HT1080 (cell line): ENCODE measurements at regions not wholly inside any gene's neighbourhood (a gene's known extent, or its start where the extent isn't known, plus 50 kb on each side); places are given as distances from the start of the nearest gene placed in this dataset.
A peak's percentile ranks its signal among the peaks of the same experiment; 100 is the strongest.
"Not testable (repeated sequence)": the region's sequence is repeated elsewhere in the genome, so short reads cannot be mapped to it uniquely, and the experiment has no call there.

Source experiments
- DNase-seq: peaks from one replicate; pipeline ENCODE4 v3.0.0-alpha.2; 2015; ENCODE audit warnings: low read depth

DNA sequence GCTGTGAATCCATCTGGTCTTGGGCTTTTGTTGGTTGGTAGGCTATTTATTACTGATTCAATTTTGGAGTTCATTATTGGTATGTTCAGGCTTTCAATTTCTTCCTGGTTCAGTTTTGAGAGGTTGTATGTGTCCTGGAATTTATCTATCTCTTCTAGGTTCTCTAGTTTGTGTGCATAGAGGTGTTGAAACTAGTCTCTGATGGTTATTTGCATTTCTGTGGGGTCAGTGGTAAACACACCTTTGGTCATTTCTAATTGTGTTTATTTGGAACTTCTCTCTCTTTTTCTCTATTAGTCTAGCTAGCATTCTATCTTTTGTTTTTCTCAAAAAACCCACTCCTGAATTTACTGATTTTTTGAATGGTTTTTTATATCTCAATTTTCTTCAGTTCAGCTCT, 70.1 kb upstream of the IRAK1BP1 start:
- DNase-seq: no peak

DNA sequence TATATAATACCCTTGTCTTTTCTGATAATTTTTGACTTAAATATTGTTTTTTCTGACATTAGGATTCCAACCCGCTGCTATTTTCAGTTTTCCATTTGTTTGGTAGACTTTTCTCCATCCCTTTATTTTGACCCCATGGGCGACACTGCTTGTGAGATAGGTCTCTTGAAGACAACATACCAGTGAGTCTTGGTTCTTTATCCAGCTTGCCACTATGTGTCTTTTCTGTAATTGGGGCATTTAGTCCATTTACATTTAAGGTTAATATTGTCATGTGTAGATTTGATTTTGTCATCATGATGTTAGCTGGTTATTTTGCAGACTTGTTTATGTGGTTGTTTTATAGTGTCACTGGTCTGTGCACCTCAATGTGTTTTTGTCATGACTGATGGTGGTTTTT, 67.7 kb upstream of the IRAK1BP1 start:
- DNase-seq: no peak

DNA sequence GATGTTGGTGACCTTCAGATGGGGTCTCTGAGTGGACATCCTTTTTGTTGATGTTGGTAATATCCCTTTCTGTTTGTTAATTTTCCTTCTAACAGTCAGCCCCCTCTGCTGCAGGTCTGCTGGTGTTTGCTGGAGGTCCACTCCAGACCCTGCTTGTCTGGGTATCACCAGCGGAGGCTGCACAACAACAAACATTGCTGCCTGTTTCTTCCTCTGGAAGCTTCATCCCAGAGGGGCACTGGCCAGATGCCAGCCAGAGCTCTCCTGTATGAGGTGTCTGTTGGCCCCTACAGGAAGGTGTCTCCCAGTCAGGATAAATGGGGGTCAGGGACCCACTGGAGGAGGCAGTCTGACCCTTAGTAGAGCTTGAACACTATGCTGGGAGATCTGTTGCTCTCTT, 60.6 kb upstream of the IRAK1BP1 start:
- not testable (repeated sequence) for DNase-seq

- DNase-seq: not testable (repeated sequence)
Measured at GRCh38 chr6:78807655-78808355, 59.5 kb upstream of the IRAK1BP1 start.

GRCh38 chr6:78808356-78808891, 58.9 kb upstream of the IRAK1BP1 start:
- DNase-seq: no peak

GRCh38 chr6:78808933-78809332, 58.4 kb upstream of the IRAK1BP1 start:
- DNase-seq: no peak

GRCh38 chr6:78810146-78810545, 57.2 kb upstream of the IRAK1BP1 start:
- peak; percentile 43 for DNase-seq

DNA sequence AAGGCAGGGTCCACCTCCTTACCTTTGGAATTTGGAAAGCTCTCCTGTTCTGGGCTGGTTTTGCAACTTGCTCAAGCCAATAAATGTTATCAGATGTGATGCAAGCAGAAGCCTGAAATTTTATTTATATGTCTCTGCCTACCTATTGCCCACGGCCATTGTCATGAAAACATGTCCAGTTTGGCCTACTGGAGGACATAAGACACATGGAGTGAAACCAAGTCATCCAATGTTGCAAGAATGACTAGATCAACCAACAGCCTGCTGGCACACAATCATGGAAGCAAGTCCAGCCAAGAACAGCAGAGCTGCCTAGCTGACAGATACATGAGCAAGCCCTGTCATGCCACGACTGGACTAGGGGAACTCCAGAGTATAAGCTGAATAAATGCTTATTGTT, 56.7 kb upstream of the IRAK1BP1 start:
- DNase-seq: no peak
